ENCODE measurements at regions not wholly inside any gene's neighbourhood (a gene's known extent, or its start where the extent isn't known, plus 50 kb on each side); places are given as distances from the start of the nearest gene placed in this dataset.

GRCh38 chr6:104630522-104630921, 229.2 kb downstream of the HACE1 start:
- TF ChIP-seq, protein P1, sequence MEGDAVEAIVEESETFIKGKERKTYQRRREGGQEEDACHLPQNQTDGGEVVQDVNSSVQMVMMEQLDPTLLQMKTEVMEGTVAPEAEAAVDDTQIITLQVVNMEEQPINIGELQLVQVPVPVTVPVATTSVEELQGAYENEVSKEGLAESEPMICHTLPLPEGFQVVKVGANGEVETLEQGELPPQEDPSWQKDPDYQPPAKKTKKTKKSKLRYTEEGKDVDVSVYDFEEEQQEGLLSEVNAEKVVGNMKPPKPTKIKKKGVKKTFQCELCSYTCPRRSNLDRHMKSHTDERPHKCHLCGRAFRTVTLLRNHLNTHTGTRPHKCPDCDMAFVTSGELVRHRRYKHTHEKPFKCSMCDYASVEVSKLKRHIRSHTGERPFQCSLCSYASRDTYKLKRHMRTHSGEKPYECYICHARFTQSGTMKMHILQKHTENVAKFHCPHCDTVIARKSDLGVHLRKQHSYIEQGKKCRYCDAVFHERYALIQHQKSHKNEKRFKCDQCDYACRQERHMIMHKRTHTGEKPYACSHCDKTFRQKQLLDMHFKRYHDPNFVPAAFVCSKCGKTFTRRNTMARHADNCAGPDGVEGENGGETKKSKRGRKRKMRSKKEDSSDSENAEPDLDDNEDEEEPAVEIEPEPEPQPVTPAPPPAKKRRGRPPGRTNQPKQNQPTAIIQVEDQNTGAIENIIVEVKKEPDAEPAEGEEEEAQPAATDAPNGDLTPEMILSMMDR (IDR thresholded peaks at IDR 0.05), result no peak
- TF ChIP-seq TAF1 (IDR thresholded peaks at IDR 0.05; ENCODE audit: borderline replicate concordance, low read depth, low read length) (no peak), YY1 (IDR thresholded peaks at IDR 0.05; ENCODE audit: low read depth) (no peak), CHD2 (IDR thresholded peaks at IDR 0.05; ENCODE audit: low read length, partially characterized antibody) (no peak), REST (IDR thresholded peaks at IDR 0.05; ENCODE audit: low read depth, low read length) (no peak), POLR2AphosphoS5 (IDR thresholded peaks at IDR 0.05; ENCODE audit: low read depth, low read length) (no peak), GABPA (IDR thresholded peaks at IDR 0.05; ENCODE audit: low read depth) (no peak), ELF1 (IDR thresholded peaks at IDR 0.05) (no peak), NFIC (IDR thresholded peaks at IDR 0.05; ENCODE audit: borderline replicate concordance) (no peak), JUND (IDR thresholded peaks at IDR 0.05) (no peak), NRF1 (IDR thresholded peaks at IDR 0.05; ENCODE audit: low read depth, low read length) (no peak), EP300 (IDR thresholded peaks at IDR 0.05; ENCODE audit: borderline replicate concordance in 1 of 2, low read depth in 1 of 2, low read length in 1 of 2) (no peak), RCOR1 (IDR thresholded peaks at IDR 0.05; ENCODE audit: low read length) (no peak)
- TF ChIP-seq, protein P2, sequence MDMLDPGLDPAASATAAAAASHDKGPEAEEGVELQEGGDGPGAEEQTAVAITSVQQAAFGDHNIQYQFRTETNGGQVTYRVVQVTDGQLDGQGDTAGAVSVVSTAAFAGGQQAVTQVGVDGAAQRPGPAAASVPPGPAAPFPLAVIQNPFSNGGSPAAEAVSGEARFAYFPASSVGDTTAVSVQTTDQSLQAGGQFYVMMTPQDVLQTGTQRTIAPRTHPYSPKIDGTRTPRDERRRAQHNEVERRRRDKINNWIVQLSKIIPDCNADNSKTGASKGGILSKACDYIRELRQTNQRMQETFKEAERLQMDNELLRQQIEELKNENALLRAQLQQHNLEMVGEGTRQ (IDR thresholded peaks at IDR 0.05; ENCODE audit: borderline replicate concordance, low read depth, low read length), result no peak
